SK-N-SH (cell line): ENCODE measurements at regions not wholly inside any gene's neighbourhood (a gene's known extent, or its start where the extent isn't known, plus 50 kb on each side); places are given as distances from the start of the nearest gene placed in this dataset.

Source experiments
- CHD2 ChIP-seq: fragments of 150-350 bp; IDR thresholded peaks from 2 replicates; pipeline ENCODE4 v1.6.1; 2018; ENCODE audit warnings: low read length; ENCODE audit not compliant: partially characterized antibody
- EP300 ChIP-seq, 2 experiments: IDR thresholded peaks; 2 replicates each; pipeline versions ENCODE4 v1.4.0 to v1.6.1; 2012; ENCODE audit warnings: borderline replicate concordance in 1 of 2, low read depth in 1 of 2, low read length in 1 of 2
- GABPA ChIP-seq: IDR thresholded peaks from 2 replicates; pipeline ENCODE4 v1.4.0; 2012; ENCODE audit warnings: low read depth, mild to moderate bottlenecking
- POLR2AphosphoS5 ChIP-seq: IDR thresholded peaks from 2 replicates; pipeline ENCODE4 v1.6.1; 2012; ENCODE audit warnings: low read depth, low read length
- SMC3 ChIP-seq: IDR thresholded peaks from 2 replicates; pipeline ENCODE4 v1.6.1; 2012; ENCODE audit warnings: low read depth, low read length, improper control_type of control experiment
- YY1 ChIP-seq: IDR thresholded peaks from 2 replicates; pipeline ENCODE4 v1.4.0; 2012; ENCODE audit warnings: low read depth, mild to moderate bottlenecking
- TF ChIP-seq, protein P1 (sequence below): fragments of 200-600 bp; sonication (generic); IDR thresholded peaks from 2 replicates; pipeline ENCODE4 v1.6.1; 2017; ENCODE audit warnings: antibody characterized with exemption, mild to moderate bottlenecking, moderate library complexity
- TF ChIP-seq, protein P2 (sequence below): fragments of 150-350 bp; IDR thresholded peaks from 2 replicates; pipeline ENCODE4 v1.6.1; 2017; ENCODE audit warnings: antibody characterized with exemption, low read length, low read depth, borderline replicate concordance
- TF ChIP-seq, protein P3 (sequence below): fragments of 150-350 bp; IDR thresholded peaks from 2 replicates; pipeline ENCODE4 v1.6.1; 2016; ENCODE audit warnings: mild to moderate bottlenecking, low read depth, low read length

DNA sequence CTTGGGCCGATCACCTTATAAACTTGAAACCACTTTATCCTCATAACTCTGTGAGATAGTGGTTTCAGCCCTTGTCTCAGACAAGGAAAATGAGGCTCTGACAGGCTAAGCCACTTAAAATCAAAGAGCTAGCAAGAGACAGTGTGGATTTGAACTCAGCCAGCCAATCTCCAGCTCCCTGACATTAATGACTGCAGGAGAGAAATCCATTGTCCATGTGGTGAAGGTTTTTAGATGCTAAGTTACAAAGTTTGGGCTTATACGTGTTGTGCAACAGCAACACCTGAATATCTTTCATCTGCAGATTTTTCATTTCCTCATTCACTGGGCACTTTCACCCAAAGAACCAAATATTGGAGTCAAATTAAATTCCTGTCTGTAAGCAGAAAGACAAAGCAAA, 501.3 kb downstream of the GRIN2A start:
- TF ChIP-seq POLR2AphosphoS5 (no peak), CHD2 (no peak), EP300 (IDR thresholded peaks at IDR 0.05; ENCODE audit: borderline replicate concordance in 1 of 2, low read depth in 1 of 2, low read length in 1 of 2) (no peak), GABPA (no peak), SMC3 (no peak), YY1 (no peak)
- TF ChIP-seq, protein P1, sequence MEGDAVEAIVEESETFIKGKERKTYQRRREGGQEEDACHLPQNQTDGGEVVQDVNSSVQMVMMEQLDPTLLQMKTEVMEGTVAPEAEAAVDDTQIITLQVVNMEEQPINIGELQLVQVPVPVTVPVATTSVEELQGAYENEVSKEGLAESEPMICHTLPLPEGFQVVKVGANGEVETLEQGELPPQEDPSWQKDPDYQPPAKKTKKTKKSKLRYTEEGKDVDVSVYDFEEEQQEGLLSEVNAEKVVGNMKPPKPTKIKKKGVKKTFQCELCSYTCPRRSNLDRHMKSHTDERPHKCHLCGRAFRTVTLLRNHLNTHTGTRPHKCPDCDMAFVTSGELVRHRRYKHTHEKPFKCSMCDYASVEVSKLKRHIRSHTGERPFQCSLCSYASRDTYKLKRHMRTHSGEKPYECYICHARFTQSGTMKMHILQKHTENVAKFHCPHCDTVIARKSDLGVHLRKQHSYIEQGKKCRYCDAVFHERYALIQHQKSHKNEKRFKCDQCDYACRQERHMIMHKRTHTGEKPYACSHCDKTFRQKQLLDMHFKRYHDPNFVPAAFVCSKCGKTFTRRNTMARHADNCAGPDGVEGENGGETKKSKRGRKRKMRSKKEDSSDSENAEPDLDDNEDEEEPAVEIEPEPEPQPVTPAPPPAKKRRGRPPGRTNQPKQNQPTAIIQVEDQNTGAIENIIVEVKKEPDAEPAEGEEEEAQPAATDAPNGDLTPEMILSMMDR = no peak
- TF ChIP-seq, protein P2, sequence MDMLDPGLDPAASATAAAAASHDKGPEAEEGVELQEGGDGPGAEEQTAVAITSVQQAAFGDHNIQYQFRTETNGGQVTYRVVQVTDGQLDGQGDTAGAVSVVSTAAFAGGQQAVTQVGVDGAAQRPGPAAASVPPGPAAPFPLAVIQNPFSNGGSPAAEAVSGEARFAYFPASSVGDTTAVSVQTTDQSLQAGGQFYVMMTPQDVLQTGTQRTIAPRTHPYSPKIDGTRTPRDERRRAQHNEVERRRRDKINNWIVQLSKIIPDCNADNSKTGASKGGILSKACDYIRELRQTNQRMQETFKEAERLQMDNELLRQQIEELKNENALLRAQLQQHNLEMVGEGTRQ = no peak
- TF ChIP-seq, protein P3, sequence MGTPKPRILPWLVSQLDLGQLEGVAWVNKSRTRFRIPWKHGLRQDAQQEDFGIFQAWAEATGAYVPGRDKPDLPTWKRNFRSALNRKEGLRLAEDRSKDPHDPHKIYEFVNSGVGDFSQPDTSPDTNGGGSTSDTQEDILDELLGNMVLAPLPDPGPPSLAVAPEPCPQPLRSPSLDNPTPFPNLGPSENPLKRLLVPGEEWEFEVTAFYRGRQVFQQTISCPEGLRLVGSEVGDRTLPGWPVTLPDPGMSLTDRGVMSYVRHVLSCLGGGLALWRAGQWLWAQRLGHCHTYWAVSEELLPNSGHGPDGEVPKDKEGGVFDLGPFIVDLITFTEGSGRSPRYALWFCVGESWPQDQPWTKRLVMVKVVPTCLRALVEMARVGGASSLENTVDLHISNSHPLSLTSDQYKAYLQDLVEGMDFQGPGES = no peak
